ENCODE measurements at regions not wholly inside any gene's neighbourhood (a gene's known extent, or its start where the extent isn't known, plus 50 kb on each side); places are given as distances from the start of the nearest gene placed in this dataset.

DNA sequence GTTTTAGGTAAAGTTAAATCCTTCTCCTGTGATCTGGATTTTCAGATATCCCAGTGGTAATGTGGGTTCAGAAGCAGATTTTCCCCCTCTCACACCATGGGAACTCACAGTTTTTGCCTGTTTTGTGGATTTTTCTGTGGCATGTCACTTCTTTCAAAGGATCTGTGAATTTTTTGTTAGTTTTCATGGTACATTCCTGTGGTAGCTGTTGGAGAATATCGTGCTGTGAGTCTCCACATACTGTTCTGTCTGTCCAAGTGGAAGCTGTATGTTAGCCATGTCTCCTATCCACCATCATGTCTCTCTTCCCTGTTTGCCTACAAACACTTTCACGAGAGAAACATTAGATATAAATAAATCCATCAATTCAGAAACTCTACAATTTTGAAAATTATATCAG lies 378.7 kb upstream of the ADGRB3 start:
- Histone ChIP-seq H4K20me1 (replicated peaks; ENCODE audit: control insufficient read depth, extremely low read depth, insufficient read depth, low read length) (no peaks in the 10 kb centered on the region), H3K4me1 (ENCODE audit: control insufficient read depth, extremely low read depth, insufficient read depth, low read length) (no peaks in the 10 kb centered on the region), H3K9me3 (replicated peaks; ENCODE audit: control insufficient read depth, insufficient read depth, low read length) (peaks cover 4% of the 10 kb centered on the region), H3K36me3 (ENCODE audit: control insufficient read depth in 2 of 2, extremely low read depth in 1 of 2, insufficient read depth in 2 of 2, low read length in 2 of 2) (no peaks in the 10 kb centered on the region), H3K4me2 (ENCODE audit: insufficient read depth, low read length) (no peak overlapping the region), H3K27me3 (ENCODE audit: control insufficient read depth in 2 of 2, insufficient read depth in 2 of 2, low read length in 2 of 2) (no peaks in the 10 kb centered on the region), H3K4me3 (replicated peaks in 1 of 3; ENCODE audit: insufficient read depth in 1 of 3, low read depth in 1 of 3, low read length in 3 of 3) (no peak overlapping the region), H3K27ac (ENCODE audit: insufficient read depth, low read depth, low read length) (no peak overlapping the region), H3K9ac (replicated peaks; ENCODE audit: extremely low read depth, insufficient read depth, low read length) (no peak overlapping the region), H3K9me1 (replicated peaks; ENCODE audit: control insufficient read depth, extremely low read depth, insufficient read depth, low read length) (no peaks in the 10 kb centered on the region), H3K79me2 (ENCODE audit: control insufficient read depth, insufficient read depth, low read length) (no peaks in the 10 kb centered on the region), H2AFZ (ENCODE audit: low read depth, low read length) (no peak overlapping the region)
- ChIA-PET POLR2A (no interaction called here), CTCF (no interaction called here)
- dilution Hi-C loops (cut with MboI; ENCODE audit: extremely low pct_ligation_motif_present, low sequenced_read_pairs) = no loop called here
- intact Hi-C loops (cut with micrococcal nuclease) = no loop called here
- BruUV-seq (replicated peaks) = no TSS peak
- FAIRE-seq (no peak), DNase-seq (ENCODE audit: low read depth, low spot score) (no peak)
- TF ChIP-seq MYC (IDR thresholded peaks at IDR 0.05; ENCODE audit: low read depth, low read length) = no peak
- TF ChIP-seq, protein P1, sequence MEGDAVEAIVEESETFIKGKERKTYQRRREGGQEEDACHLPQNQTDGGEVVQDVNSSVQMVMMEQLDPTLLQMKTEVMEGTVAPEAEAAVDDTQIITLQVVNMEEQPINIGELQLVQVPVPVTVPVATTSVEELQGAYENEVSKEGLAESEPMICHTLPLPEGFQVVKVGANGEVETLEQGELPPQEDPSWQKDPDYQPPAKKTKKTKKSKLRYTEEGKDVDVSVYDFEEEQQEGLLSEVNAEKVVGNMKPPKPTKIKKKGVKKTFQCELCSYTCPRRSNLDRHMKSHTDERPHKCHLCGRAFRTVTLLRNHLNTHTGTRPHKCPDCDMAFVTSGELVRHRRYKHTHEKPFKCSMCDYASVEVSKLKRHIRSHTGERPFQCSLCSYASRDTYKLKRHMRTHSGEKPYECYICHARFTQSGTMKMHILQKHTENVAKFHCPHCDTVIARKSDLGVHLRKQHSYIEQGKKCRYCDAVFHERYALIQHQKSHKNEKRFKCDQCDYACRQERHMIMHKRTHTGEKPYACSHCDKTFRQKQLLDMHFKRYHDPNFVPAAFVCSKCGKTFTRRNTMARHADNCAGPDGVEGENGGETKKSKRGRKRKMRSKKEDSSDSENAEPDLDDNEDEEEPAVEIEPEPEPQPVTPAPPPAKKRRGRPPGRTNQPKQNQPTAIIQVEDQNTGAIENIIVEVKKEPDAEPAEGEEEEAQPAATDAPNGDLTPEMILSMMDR (IDR thresholded peaks at IDR 0.05; ENCODE audit: extremely low read depth in 1 of 2, insufficient read depth in 1 of 2, low read depth in 1 of 2, low read length in 2 of 2) = no peak
- TF ChIP-seq, protein P2, sequence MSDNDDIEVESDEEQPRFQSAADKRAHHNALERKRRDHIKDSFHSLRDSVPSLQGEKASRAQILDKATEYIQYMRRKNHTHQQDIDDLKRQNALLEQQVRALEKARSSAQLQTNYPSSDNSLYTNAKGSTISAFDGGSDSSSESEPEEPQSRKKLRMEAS (IDR thresholded peaks at IDR 0.05; ENCODE audit: insufficient read depth, insufficient read length) = no peak
- TF ChIP-seq POLR2AphosphoS5 (IDR thresholded peaks at IDR 0.05; ENCODE audit: insufficient read depth, low read depth, low read length) = no peak

DNA sequence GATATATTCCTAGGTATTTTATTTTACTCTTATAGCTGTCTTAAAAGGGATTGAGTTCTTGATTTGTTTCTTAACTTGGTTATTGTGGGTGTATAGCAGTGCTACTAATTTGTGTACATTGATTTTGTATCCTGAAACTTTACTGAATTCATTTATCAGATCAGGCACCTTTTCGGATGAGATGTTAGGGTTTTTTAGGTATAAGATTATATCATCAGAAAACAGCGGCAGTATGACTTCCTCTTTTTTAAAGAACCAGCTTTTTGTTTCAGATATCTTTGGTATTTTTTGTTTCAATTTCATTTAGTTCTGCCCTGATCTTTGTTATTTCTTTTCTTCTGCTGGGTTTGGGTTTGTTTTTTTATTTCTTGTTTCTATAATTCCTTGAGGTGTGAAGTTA lies 382.4 kb upstream of the ADGRB3 start:
- intact Hi-C loops (cut with micrococcal nuclease) = no loop called here
- FAIRE-seq = no peak

More for the DNA sequence above, 382.4 kb upstream of the ADGRB3 start:
- Histone ChIP-seq H3K4me1 (ENCODE audit: control insufficient read depth, extremely low read depth, insufficient read depth, low read length) (no peaks in the 10 kb centered on the region), H2AFZ (ENCODE audit: low read depth, low read length) (no peak overlapping the region), H3K9ac (replicated peaks; ENCODE audit: extremely low read depth, insufficient read depth, low read length) (no peak overlapping the region), H3K9me3 (replicated peaks; ENCODE audit: control insufficient read depth, insufficient read depth, low read length) (peaks cover 4% of the 10 kb centered on the region), H4K20me1 (replicated peaks; ENCODE audit: control insufficient read depth, extremely low read depth, insufficient read depth, low read length) (no peaks in the 10 kb centered on the region), H3K36me3 (ENCODE audit: control insufficient read depth in 2 of 2, extremely low read depth in 1 of 2, insufficient read depth in 2 of 2, low read length in 2 of 2) (no peaks in the 10 kb centered on the region), H3K4me3 (replicated peaks in 1 of 3; ENCODE audit: insufficient read depth in 1 of 3, low read depth in 1 of 3, low read length in 3 of 3) (no peak overlapping the region), H3K4me2 (ENCODE audit: insufficient read depth, low read length) (no peak overlapping the region), H3K9me1 (replicated peaks; ENCODE audit: control insufficient read depth, extremely low read depth, insufficient read depth, low read length) (no peaks in the 10 kb centered on the region), H3K79me2 (ENCODE audit: control insufficient read depth, insufficient read depth, low read length) (no peaks in the 10 kb centered on the region), H3K27ac (ENCODE audit: insufficient read depth, low read depth, low read length) (no peak overlapping the region), H3K27me3 (ENCODE audit: control insufficient read depth in 2 of 2, insufficient read depth in 2 of 2, low read length in 2 of 2) (no peaks in the 10 kb centered on the region)
- BruUV-seq (replicated peaks) = no TSS peak
- no peak for TF ChIP-seq POLR2AphosphoS5 (IDR thresholded peaks at IDR 0.05; ENCODE audit: insufficient read depth, low read depth, low read length)
- TF ChIP-seq JUN (IDR thresholded peaks at IDR 0.05; ENCODE audit: borderline replicate concordance, insufficient read depth, insufficient read length, low read depth) = no peak
- TF ChIP-seq POLR2A (IDR thresholded peaks at IDR 0.05; ENCODE audit: low read depth, low read length) = no peak
- no peak for TF ChIP-seq EZH2 (IDR thresholded peaks at IDR 0.05; ENCODE audit: borderline replicate concordance, low read depth, low read length, severe bottlenecking)
- TF ChIP-seq, protein P2 (IDR thresholded peaks at IDR 0.05; ENCODE audit: insufficient read depth, insufficient read length) = no peak
- no peak for TF ChIP-seq GATA2 (IDR thresholded peaks at IDR 0.05; ENCODE audit: insufficient read depth, insufficient read length, low read depth, low read length)
- TF ChIP-seq MYC (IDR thresholded peaks at IDR 0.05; ENCODE audit: low read depth, low read length) = no peak
- TF ChIP-seq, protein P1 (IDR thresholded peaks at IDR 0.05; ENCODE audit: extremely low read depth in 1 of 2, insufficient read depth in 1 of 2, low read depth in 1 of 2, low read length in 2 of 2) = no peak
- POLR2A ChIA-PET = no interaction called here
- CTCF ChIA-PET = no interaction called here
- no peak for DNase-seq (ENCODE audit: low read depth, low spot score)
- dilution Hi-C loops (cut with MboI; ENCODE audit: extremely low pct_ligation_motif_present, low sequenced_read_pairs) = no loop called here

All from endothelial cell of umbilical vein (primary cell).